HG02642 (cell line): ENCODE measurements at regions not wholly inside any gene's neighbourhood (a gene's known extent, or its start where the extent isn't known, plus 50 kb on each side); places are given as distances from the start of the nearest gene placed in this dataset.
"Not testable (repeated sequence)": the region's sequence is repeated elsewhere in the genome, so short reads cannot be mapped to it uniquely, and the experiment has no call there.

Experiments used
- ATAC-seq: cut with Tn5 transposase; IDR thresholded peaks from one replicate; pipeline ENCODE4 v1.9.1; 2021; ENCODE audit warnings: mild to moderate bottlenecking; ENCODE audit not compliant: unreplicated experiment, poor library complexity

DNA sequence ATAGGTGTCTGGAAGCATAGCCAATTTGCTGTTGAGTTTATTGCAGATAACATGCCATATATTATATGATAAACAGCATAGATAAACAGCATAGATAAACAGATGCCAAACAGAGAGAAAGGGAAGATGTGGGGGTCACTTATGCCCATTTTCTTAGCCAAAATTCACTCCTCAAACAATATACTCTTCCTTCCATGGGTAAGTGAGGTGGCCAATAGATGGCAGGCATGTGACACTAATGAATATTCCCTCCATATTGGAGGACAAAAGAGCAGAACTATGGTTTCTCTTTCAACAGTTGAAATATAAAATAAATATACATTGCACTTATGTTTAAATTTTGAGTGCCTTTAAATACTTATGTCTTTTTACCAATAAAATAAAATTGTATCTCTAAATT is 1212.8 kb downstream of the REEP3 start:
- peak; percentile 62 for ATAC-seq

- no peak for ATAC-seq
Observed at GRCh38 chr10:64738462-64738861, 1217.3 kb downstream of the REEP3 start.

GRCh38 chr10:64745565-64745964 is 1224.4 kb downstream of the REEP3 start:
- ATAC-seq = no peak

- ATAC-seq = no peak
Observed at GRCh38 chr10:64750672-64751071, 1229.5 kb downstream of the REEP3 start.

DNA sequence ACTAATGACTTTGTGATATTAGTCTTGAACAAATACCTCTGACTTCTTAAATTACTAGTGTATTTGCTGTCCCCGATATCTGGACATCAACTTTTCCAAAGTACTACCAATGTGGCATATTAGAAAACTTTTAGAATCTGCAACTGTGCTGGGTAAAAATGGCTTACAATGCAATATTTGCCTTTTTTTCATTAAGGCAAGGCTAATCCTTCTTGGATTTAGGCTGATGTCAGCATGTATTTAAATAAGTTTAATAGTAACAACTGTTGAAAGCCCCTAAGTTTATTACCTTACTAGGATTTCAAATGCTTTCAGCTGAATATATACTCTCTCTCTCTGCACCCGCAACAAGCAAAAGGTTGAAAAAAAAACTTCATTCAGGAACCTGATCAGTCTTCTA is 1232.3 kb downstream of the REEP3 start:
- no peak for ATAC-seq

DNA sequence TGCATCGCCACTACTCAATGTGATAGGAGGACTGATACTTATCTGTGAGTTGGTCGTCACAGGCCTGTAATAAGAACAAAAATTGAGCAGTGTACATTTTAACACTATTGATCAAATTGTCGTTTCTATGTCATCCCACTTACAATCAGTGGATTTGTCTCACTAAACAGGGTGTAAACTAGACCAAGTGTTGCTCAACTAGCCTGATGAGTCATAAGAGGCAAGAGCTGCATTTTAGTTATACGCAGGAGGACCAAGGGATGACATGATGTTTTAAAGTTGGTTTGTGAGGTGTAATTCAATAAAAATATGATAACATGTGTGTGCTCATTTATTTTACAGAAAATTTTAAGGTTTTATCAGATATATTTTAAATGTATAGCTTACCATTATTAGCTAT is 1239.2 kb downstream of the REEP3 start:
- ATAC-seq = no peak

- ATAC-seq = no peak
Observed at GRCh38 chr10:64762861-64763260, 1241.7 kb downstream of the REEP3 start.

- ATAC-seq = no peak
Observed at GRCh38 chr10:64765498-64765897, 1244.3 kb downstream of the REEP3 start.

GRCh38 chr10:64771253-64772050 is 1250.3 kb downstream of the REEP3 start:
- no peak for ATAC-seq

GRCh38 chr10:64773357-64773756 is 1252.2 kb downstream of the REEP3 start:
- ATAC-seq = no peak

DNA sequence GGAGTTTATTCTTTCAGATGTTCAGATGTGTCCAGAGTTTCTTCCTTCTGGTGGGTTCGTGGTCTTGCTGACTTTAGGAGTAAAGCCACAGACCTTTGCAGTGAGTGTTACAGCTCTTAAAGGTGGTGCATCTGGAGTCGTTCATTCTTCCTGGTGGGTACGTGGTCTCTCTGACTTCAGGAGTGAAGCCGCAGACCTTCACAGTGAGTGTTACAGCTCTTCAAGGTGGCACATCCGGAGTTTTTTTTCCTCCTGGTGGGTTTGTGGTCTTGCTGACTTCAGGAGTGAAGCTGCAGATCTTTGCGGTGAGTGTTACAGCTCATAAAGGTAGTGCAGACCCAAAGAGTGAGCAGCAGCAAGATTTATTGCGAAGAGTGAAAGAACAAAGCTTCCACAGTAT is 1263.2 kb downstream of the REEP3 start:
- not testable (repeated sequence) for ATAC-seq

DNA sequence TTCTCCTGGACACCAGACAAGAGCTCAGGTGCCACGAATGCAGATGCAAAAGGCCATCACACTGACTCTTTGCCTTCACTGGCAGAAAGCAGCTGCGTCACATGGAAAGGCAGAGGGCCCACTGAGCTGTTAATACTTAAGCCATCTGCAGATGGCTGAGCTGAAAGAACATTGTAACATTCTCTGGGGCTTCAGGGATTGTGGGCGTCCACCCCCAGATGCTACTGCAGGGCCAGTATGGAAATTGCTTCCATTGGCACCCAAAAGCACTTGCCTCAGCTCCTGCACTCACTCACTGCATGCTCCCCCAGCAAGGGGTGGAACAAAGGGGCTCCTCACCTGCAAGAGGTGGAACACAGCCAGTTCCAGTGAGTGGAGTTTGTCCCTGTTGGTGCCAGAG is 1264.6 kb downstream of the REEP3 start:
- no peak for ATAC-seq

GRCh38 chr10:64786989-64787388 is 1265.8 kb downstream of the REEP3 start:
- no peak for ATAC-seq

DNA sequence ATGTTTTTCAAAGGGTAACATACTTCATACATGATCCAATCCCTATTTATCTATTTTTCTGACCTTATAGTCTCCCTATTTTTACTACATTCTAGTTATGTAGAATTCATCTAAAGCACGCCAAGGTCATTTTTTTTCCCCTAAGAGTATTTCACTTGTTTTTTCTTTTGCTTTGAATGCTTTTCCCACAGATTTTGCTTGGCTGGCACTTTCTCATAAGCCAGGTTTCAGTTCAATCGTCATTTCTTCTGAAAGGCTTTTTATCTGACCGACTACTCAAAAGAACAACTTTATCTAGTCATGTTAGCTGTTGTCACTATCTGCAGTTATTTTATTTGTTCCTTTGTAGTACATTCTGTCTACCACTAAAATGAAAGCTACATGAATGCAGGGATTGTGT is 1274.6 kb downstream of the REEP3 start:
- ATAC-seq = no peak

DNA sequence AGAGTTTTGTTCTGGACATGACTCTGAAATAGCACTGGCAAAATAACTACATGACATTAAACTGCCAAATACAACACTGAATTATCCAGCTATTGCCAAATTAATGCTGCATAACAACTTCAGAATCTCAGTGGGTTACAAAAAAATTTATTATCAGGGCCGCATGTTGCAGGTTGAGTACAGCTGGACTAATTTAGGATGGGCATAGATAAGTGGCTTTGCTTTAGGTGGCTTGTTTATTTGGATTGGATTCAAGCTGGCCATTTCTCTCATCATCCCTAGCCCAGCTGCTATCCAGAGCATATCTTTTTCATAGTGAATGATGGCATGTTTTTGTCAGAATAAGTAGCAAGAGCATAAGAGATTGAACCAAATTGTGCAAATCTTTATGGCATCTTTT is 1277.1 kb downstream of the REEP3 start:
- no peak for ATAC-seq

DNA sequence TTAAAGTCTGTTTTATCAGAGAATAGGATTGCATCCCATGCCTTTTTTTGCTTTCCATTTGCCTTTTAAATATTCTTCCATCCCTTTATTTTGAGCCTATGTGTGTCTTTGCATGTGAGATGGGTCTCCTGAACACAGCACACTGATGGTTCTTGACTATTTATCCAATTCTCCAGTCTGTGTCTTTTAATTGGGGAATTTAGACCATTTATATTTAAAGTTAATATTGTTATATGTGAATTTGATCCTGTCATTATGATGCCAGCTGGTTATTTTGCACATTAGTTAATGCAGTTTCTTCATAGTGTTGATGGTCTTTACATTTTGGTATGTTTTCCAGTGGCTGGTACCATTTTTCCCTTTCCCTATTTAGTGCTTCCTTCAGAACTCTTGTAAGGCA is 1287.0 kb downstream of the REEP3 start:
- ATAC-seq = not testable (repeated sequence)

- not testable (repeated sequence) for ATAC-seq
Observed at GRCh38 chr10:64810046-64810445, 1288.8 kb downstream of the REEP3 start.

DNA sequence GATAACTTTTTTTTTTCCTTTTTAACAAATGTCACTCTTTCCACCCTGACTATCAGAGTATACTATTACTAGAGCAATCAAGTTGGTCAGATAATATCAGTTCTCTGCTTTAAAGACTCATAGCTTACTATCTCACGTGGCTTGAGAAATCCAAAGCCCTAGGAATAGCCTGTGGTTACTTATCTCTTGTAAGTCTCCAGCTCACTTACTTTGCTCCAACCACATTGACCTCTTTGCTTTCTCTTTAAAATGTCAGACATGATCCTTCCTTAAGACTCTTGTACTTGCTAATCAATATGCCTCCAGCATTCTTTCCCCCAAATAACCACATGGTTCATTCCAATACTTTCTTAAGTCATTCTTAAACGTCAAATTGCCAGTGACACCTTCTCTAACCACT is 1292.2 kb downstream of the REEP3 start:
- no peak for ATAC-seq

GRCh38 chr10:64814201-64814600 is 1293.0 kb downstream of the REEP3 start:
- ATAC-seq = no peak

GRCh38 chr10:64829888-64830412 is 1308.7 kb downstream of the REEP3 start:
- ATAC-seq = no peak

- no peak for ATAC-seq
Observed at GRCh38 chr10:64830869-64831268, 1309.7 kb downstream of the REEP3 start.

DNA sequence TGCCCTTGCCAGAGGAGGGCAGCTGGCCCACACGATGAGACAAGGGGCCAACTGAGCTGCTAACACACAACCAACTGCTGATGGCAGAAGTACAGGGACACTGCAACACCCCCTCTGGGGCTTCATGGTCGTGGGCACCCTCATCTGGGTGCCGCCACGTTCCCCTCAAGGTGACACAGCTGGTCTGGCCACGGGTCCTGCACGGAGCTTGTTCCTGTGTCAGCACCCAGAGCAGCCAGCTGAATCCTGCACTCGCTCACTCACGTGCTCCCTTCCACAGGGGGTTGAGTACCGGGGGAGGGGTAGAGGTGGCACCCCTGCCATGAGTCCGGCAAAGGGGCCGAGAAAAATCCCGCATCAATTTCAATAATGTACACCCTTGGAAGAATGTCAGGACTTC is 1319.1 kb downstream of the REEP3 start:
- no peak for ATAC-seq
